ENCODE measurements at regions not wholly inside any gene's neighbourhood (a gene's known extent, or its start where the extent isn't known, plus 50 kb on each side); places are given as distances from the start of the nearest gene placed in this dataset.

DNA sequence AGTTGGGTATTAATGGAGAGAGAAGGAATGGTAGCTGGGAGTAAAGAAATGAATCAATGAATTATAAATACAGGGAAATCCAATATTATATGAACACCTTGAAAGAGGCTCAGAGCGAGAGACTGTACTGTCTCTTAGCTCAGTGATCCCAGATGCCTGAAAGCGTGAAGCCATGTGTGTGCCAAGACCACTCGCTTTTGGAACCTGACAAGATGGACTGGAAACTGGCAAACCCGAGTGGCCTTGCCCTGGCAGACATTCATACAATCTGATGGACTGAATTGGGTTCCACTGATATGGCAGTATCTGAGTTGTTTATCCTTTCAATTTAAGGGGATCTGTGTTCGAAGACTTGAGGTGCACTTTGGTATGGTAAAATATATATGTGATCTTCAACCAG, 170.3 kb downstream of the ERCC6L2 start:
- TF ChIP-seq EP300 (IDR thresholded peaks at IDR 0.05) (no peak), POLR2A (IDR thresholded peaks at IDR 0.05) (no peak)
- TF ChIP-seq, protein P1, sequence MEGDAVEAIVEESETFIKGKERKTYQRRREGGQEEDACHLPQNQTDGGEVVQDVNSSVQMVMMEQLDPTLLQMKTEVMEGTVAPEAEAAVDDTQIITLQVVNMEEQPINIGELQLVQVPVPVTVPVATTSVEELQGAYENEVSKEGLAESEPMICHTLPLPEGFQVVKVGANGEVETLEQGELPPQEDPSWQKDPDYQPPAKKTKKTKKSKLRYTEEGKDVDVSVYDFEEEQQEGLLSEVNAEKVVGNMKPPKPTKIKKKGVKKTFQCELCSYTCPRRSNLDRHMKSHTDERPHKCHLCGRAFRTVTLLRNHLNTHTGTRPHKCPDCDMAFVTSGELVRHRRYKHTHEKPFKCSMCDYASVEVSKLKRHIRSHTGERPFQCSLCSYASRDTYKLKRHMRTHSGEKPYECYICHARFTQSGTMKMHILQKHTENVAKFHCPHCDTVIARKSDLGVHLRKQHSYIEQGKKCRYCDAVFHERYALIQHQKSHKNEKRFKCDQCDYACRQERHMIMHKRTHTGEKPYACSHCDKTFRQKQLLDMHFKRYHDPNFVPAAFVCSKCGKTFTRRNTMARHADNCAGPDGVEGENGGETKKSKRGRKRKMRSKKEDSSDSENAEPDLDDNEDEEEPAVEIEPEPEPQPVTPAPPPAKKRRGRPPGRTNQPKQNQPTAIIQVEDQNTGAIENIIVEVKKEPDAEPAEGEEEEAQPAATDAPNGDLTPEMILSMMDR (IDR thresholded peaks at IDR 0.05): no peak
